Endothelial cell of umbilical vein (primary cell): ENCODE measurements at regions not wholly inside any gene's neighbourhood (a gene's known extent, or its start where the extent isn't known, plus 50 kb on each side); places are given as distances from the start of the nearest gene placed in this dataset.

Experiments used
- BruUV-seq: library from RNA; stranded (reverse); fragments of 400-500 nt; replicated peaks from 2 replicates; lab custom pipeline; 2021; lab: Mats Ljungman, UMichigan
- CTCF ChIA-PET: fragments of 300-600, 350-600 bp; sonication (Branson Sonifier 250); formaldehyde crosslinking; loops from one replicate; lab custom pipeline; 2021; ENCODE audit warnings: antibody characterized with exemption, inconsistent platforms; lab: Charles Lee
- POLR2A ChIA-PET: fragments of 300-600, 350-600 bp; sonication (Branson Sonifier 250); formaldehyde crosslinking; loops from one replicate; lab custom pipeline; 2021; ENCODE audit warnings: antibody characterized with exemption, inconsistent platforms; lab: Charles Lee
- DNase-seq: peaks from one replicate; pipeline ENCODE4 v3.0.0-alpha.2; 2011; ENCODE audit warnings: low read depth, low spot score
- FAIRE-seq: peaks from 2 replicates; lab custom pipeline; 2011; peaks lifted over from hg19 to GRCh38; lab: Jason Lieb, UNC
- H2AFZ ChIP-seq: 2 replicates; pipeline ENCODE4 v1.6.0; 2012; ENCODE audit warnings: low read depth, low read length, control low read depth, inconsistent platforms
- H3K27ac ChIP-seq: 2 replicates; pipeline ENCODE4 v1.5.1; 2011; ENCODE audit warnings: low read depth, mild to moderate bottlenecking, control low read depth, low read length, moderate library complexity; ENCODE audit not compliant: insufficient read depth
- H3K27me3 ChIP-seq, 2 experiments: 2 replicates each; pipeline versions ENCODE4 v1.6.0 to v1.6.1; 2011; ENCODE audit warnings: low read length in 2 of 2, mixed read lengths in 1 of 2; ENCODE audit not compliant: control insufficient read depth in 2 of 2, insufficient read depth in 2 of 2
- H3K36me3 ChIP-seq, 2 experiments: 2 replicates in 1 of 2; 3 replicates in 1 of 2; pipeline ENCODE4 v1.5.1; 2011; ENCODE audit warnings: low read length in 2 of 2, mild to moderate bottlenecking in 1 of 2, moderate library complexity in 1 of 2; ENCODE audit not compliant: control insufficient read depth in 2 of 2, insufficient read depth in 2 of 2; ENCODE audit errors: extremely low read depth in 1 of 2
- H3K4me1 ChIP-seq: 3 replicates; pipeline ENCODE4 v1.5.1; 2011; ENCODE audit warnings: mild to moderate bottlenecking, low read length; ENCODE audit not compliant: control insufficient read depth, insufficient read depth; ENCODE audit errors: extremely low read depth
- H3K4me2 ChIP-seq: 2 replicates; pipeline ENCODE4 v1.6.1; 2011; ENCODE audit warnings: low read length, control low read depth, mixed read lengths; ENCODE audit not compliant: insufficient read depth
- H3K4me3 ChIP-seq, 3 experiments: fragments of 200-600 bp in 1 of 3; sonication (generic), shearing (Covaris generic) in 1 of 3; replicated peaks in 1 of 3; 2 replicates each; pipeline ENCODE4 v1.5.1; 2011 to 2016; ENCODE audit warnings: control low read depth in 3 of 3, low read length in 3 of 3, mild to moderate bottlenecking in 2 of 3, inconsistent platforms in 1 of 3, low read depth in 1 of 3, moderate library complexity in 1 of 3; ENCODE audit not compliant: insufficient read depth in 1 of 3
- H3K79me2 ChIP-seq: 2 replicates; pipeline ENCODE4 v1.6.0; 2012; ENCODE audit warnings: low read length, inconsistent platforms; ENCODE audit not compliant: control insufficient read depth, insufficient read depth
- H3K9ac ChIP-seq: replicated peaks from 2 replicates; pipeline ENCODE3; 2011; ENCODE audit warnings: low read length, control low read depth; ENCODE audit not compliant: insufficient read depth; ENCODE audit errors: extremely low read depth
- H3K9me1 ChIP-seq: replicated peaks from 3 replicates; pipeline ENCODE4 v1.6.0; 2011; ENCODE audit warnings: mild to moderate bottlenecking, low read length; ENCODE audit not compliant: control insufficient read depth, insufficient read depth; ENCODE audit errors: extremely low read depth
- H3K9me3 ChIP-seq: replicated peaks from 2 replicates; pipeline ENCODE4 v1.5.1; 2012; ENCODE audit warnings: low read length, inconsistent platforms; ENCODE audit not compliant: control insufficient read depth, insufficient read depth
- H4K20me1 ChIP-seq: replicated peaks from 2 replicates; pipeline ENCODE3; 2011; ENCODE audit warnings: mild to moderate bottlenecking, low read length; ENCODE audit not compliant: control insufficient read depth, insufficient read depth; ENCODE audit errors: extremely low read depth
- EZH2 ChIP-seq: IDR thresholded peaks from 2 replicates; pipeline ENCODE4 v1.6.1; 2012; ENCODE audit warnings: borderline replicate concordance, low read depth, mild to moderate bottlenecking, moderate library complexity, low read length, inconsistent platforms; ENCODE audit not compliant: severe bottlenecking
- FOS ChIP-seq: IDR thresholded peaks from 2 replicates; pipeline ENCODE4 v1.6.1; 2011; ENCODE audit warnings: mild to moderate bottlenecking, low read length, moderate library complexity, borderline replicate concordance; ENCODE audit not compliant: insufficient read depth
- GATA2 ChIP-seq: IDR thresholded peaks from 2 replicates; pipeline ENCODE4 v1.7.0; 2011; ENCODE audit warnings: low read depth, mild to moderate bottlenecking, moderate library complexity, mixed read lengths, low read length; ENCODE audit not compliant: insufficient read length, insufficient read depth
- JUN ChIP-seq: IDR thresholded peaks from 2 replicates; pipeline ENCODE4 v1.6.1; 2011; ENCODE audit warnings: borderline replicate concordance, low read depth; ENCODE audit not compliant: insufficient read length, insufficient read depth
- MYC ChIP-seq: IDR thresholded peaks from one replicate; pipeline ENCODE4 v1.6.1; 2011; ENCODE audit warnings: mild to moderate bottlenecking, low read depth, low read length
- POLR2A ChIP-seq: IDR thresholded peaks from 2 replicates; pipeline ENCODE4 v1.6.1; 2012; ENCODE audit warnings: low read depth, mild to moderate bottlenecking, control low read depth, low read length
- POLR2AphosphoS5 ChIP-seq: IDR thresholded peaks from 2 replicates; pipeline ENCODE4 v1.6.1; 2012; ENCODE audit warnings: low read depth, mild to moderate bottlenecking, control low read depth, low read length, moderate library complexity; ENCODE audit not compliant: insufficient read depth
- dilution Hi-C: fragments of 300-500 bp; cut with MboI; formaldehyde crosslinking; loops from one replicate; pipeline ENCODE4 v1.15.0; 2019; ENCODE audit warnings: low sequenced_read_pairs; ENCODE audit not compliant: extremely low pct_ligation_motif_present
- intact Hi-C: fragments of 100-400 bp; cut with micrococcal nuclease; formaldehyde crosslinking; loops from one replicate; pipeline ENCODE4 v1.10.0; 2022
- TF ChIP-seq, protein P1 (sequence below): IDR thresholded peaks from 2 replicates; pipeline ENCODE4 v1.6.1; 2011; ENCODE audit not compliant: insufficient read depth, insufficient read length
- TF ChIP-seq, protein P2 (sequence below), 2 donors: IDR thresholded peaks; 1 replicate in 1 of 2; 2 replicates in 1 of 2; pipeline ENCODE4 v1.5.1; 2011; ENCODE audit warnings: low read length in 2 of 2, mild to moderate bottlenecking in 2 of 2, moderate library complexity in 2 of 2, control low read depth in 1 of 2, inconsistent platforms in 1 of 2, low read depth in 1 of 2; ENCODE audit not compliant: insufficient read depth in 1 of 2; ENCODE audit errors: extremely low read depth in 1 of 2

DNA sequence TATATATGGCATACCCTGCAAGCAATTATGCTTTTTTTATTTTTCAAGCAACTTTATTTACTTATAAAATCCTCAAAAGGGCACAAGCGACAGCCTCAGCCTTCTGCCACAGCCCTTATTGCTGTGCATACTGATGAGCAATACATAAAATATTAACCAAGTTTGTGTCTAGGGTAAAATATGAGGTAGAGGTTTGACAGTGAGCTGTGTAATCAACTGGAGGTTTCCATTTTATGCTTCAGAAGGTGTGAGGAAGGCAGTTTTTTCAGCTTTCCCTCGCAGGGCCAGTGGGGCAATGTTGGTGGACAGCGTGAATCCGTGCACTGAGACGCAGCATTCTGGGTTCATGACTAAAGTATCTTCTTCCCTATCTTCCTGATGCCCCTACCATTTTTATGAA, 310.4 kb downstream of the IRS2 start:
- no peak for FAIRE-seq
- no peak overlapping the region for H3K4me2 ChIP-seq
- H3K9me3 ChIP-seq = no peaks in the 10 kb centered on the region
- H3K9me1 ChIP-seq = no peaks in the 10 kb centered on the region
- no peak for TF ChIP-seq MYC
- TF ChIP-seq EZH2 = no peak
- TF ChIP-seq, protein P1, sequence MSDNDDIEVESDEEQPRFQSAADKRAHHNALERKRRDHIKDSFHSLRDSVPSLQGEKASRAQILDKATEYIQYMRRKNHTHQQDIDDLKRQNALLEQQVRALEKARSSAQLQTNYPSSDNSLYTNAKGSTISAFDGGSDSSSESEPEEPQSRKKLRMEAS = no peak
- TF ChIP-seq JUN = no peak
- no peak for TF ChIP-seq POLR2A
- TF ChIP-seq GATA2 = no peak
- no peak for TF ChIP-seq POLR2AphosphoS5
- TF ChIP-seq FOS = no peak
- TF ChIP-seq, protein P2, sequence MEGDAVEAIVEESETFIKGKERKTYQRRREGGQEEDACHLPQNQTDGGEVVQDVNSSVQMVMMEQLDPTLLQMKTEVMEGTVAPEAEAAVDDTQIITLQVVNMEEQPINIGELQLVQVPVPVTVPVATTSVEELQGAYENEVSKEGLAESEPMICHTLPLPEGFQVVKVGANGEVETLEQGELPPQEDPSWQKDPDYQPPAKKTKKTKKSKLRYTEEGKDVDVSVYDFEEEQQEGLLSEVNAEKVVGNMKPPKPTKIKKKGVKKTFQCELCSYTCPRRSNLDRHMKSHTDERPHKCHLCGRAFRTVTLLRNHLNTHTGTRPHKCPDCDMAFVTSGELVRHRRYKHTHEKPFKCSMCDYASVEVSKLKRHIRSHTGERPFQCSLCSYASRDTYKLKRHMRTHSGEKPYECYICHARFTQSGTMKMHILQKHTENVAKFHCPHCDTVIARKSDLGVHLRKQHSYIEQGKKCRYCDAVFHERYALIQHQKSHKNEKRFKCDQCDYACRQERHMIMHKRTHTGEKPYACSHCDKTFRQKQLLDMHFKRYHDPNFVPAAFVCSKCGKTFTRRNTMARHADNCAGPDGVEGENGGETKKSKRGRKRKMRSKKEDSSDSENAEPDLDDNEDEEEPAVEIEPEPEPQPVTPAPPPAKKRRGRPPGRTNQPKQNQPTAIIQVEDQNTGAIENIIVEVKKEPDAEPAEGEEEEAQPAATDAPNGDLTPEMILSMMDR (IDR thresholded peaks at IDR 0.05; ENCODE audit: extremely low read depth in 1 of 2, insufficient read depth in 1 of 2, low read depth in 1 of 2, low read length in 2 of 2) = no peak
- H3K36me3 ChIP-seq = no peaks in the 10 kb centered on the region
- H3K79me2 ChIP-seq = no peaks in the 10 kb centered on the region
- dilution Hi-C loops = no loop called here
- H3K27ac ChIP-seq = no peak overlapping the region
- H2AFZ ChIP-seq = no peak overlapping the region
- H4K20me1 ChIP-seq = no peaks in the 10 kb centered on the region
- H3K4me3 ChIP-seq = no peak overlapping the region
- H3K27me3 ChIP-seq = no peaks in the 10 kb centered on the region
- POLR2A ChIA-PET = no interaction called here
- H3K4me1 ChIP-seq = no peaks in the 10 kb centered on the region
- CTCF ChIA-PET = interaction anchor here (1.7 to 2.0 kb wide), 2 partner anchors 11 to 14 kb away, joined by 3 to 4 read pairs; no protein-coding TSS in a partner anchor
- BruUV-seq = no TSS peak
- intact Hi-C loops = no loop called here
- H3K9ac ChIP-seq = no peak overlapping the region
- no peak for DNase-seq
